HFF-Myc (cell line): ENCODE measurements at regions not wholly inside any gene's neighbourhood (a gene's known extent, or its start where the extent isn't known, plus 50 kb on each side); places are given as distances from the start of the nearest gene placed in this dataset.

Source experiments
- DNase-seq: peaks from one replicate; pipeline ENCODE4 v3.0.0-alpha.2; 2011; ENCODE audit warnings: low read depth; ENCODE audit errors: extremely low read depth
- H3K4me3 ChIP-seq: replicated peaks from 2 replicates; pipeline ENCODE4 v1.5.1; 2011; ENCODE audit warnings: low read depth, mild to moderate bottlenecking, control low read depth, low read length
- TF ChIP-seq, protein P1 (sequence below): IDR thresholded peaks from 2 replicates; pipeline ENCODE4 v1.5.1; 2012; ENCODE audit warnings: mild to moderate bottlenecking, low read depth, low read length, control low read depth; ENCODE audit errors: missing control alignments

DNA sequence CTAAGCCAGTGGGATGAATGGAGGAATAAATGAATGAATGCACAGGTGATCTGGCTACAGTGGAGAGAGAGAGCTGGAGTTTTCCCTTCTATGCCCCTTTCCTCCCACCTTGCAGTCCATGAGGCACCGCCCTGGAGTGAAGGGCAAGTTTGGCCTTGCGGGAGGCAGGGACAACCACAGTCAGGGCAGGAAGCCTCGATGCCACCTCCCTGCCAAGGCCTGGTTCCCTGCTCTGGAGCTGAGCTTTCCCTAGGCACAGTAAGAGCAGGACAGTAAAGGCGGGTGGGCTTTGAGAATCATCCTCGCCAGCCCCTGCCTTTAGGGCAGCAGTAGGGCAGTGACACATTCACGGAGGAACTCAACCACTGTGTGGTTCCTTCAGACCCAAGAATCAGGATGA, 72.6 kb downstream of the RBFOX3 start:
- TF ChIP-seq, protein P1, sequence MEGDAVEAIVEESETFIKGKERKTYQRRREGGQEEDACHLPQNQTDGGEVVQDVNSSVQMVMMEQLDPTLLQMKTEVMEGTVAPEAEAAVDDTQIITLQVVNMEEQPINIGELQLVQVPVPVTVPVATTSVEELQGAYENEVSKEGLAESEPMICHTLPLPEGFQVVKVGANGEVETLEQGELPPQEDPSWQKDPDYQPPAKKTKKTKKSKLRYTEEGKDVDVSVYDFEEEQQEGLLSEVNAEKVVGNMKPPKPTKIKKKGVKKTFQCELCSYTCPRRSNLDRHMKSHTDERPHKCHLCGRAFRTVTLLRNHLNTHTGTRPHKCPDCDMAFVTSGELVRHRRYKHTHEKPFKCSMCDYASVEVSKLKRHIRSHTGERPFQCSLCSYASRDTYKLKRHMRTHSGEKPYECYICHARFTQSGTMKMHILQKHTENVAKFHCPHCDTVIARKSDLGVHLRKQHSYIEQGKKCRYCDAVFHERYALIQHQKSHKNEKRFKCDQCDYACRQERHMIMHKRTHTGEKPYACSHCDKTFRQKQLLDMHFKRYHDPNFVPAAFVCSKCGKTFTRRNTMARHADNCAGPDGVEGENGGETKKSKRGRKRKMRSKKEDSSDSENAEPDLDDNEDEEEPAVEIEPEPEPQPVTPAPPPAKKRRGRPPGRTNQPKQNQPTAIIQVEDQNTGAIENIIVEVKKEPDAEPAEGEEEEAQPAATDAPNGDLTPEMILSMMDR, result no peak

DNA sequence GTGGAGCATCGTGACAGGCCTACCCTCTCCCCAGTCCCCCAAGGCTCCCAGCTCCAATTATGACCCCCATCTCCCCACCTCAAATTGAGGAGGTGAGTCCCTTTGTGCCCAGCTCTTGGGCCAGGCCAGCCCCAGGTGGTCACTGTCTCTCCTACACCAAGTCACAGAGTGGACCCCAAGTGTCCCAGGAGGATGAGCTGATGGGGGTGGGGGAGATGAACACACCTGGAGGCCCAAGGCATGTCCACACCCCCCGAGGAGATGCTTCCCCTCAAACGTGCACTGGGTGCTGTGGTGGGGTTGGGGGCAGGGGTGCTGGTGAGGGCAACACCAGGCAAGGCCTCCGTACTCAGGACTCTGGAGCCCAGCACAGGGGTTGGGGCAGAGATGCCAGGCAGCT, 73.2 kb downstream of the RBFOX3 start:
- H3K4me3 ChIP-seq, result no peak overlapping the region
- TF ChIP-seq, protein P1, result no peak
- DNase-seq, result no peak

More for the DNA sequence above, 72.6 kb downstream of the RBFOX3 start:
- no peak overlapping the region for H3K4me3 ChIP-seq
- no peak for DNase-seq

- DNase-seq, result no peak
- no peak overlapping the region for H3K4me3 ChIP-seq
- TF ChIP-seq, protein P1, result no peak
Observed at GRCh38 chr17:79537061-79537460, 73.8 kb downstream of the RBFOX3 start.

GRCh38 chr17:79536212-79536840, 74.5 kb downstream of the RBFOX3 start:
- TF ChIP-seq, protein P1, result no peak
- DNase-seq, result no peak

DNA sequence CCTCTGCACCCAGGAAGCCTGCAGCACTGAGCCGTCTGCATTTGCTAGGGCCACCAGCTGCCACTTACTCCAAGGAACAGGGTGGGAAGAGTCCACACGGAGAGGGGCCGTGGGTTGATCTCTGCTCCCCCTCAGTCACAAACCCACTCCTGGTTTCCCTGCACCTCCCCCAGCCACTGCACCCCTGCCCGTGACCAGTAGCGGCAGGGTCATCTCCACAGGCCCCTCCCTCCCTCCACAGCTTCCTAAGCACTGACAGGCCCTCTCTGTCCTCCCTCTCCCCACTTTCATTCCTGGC, 75.2 kb downstream of the RBFOX3 start:
- no peak for DNase-seq
- TF ChIP-seq, protein P1, result no peak
- H3K4me3 ChIP-seq, result no peak overlapping the region

More at GRCh38 chr17:79536212-79536840, 74.5 kb downstream of the RBFOX3 start:
- H3K4me3 ChIP-seq, result no peak overlapping the region

GRCh38 chr17:79534851-79535727, 75.8 kb downstream of the RBFOX3 start:
- no peak for DNase-seq
- no peak overlapping the region for H3K4me3 ChIP-seq
- TF ChIP-seq, protein P1, result no peak

GRCh38 chr17:79534111-79534510, 76.7 kb downstream of the RBFOX3 start:
- no peak for DNase-seq
- TF ChIP-seq, protein P1, result no peak
- no peak overlapping the region for H3K4me3 ChIP-seq
